ENCODE measurements at regions not wholly inside any gene's neighbourhood (a gene's known extent, or its start where the extent isn't known, plus 50 kb on each side); places are given as distances from the start of the nearest gene placed in this dataset.

- TF ChIP-seq, protein P1, sequence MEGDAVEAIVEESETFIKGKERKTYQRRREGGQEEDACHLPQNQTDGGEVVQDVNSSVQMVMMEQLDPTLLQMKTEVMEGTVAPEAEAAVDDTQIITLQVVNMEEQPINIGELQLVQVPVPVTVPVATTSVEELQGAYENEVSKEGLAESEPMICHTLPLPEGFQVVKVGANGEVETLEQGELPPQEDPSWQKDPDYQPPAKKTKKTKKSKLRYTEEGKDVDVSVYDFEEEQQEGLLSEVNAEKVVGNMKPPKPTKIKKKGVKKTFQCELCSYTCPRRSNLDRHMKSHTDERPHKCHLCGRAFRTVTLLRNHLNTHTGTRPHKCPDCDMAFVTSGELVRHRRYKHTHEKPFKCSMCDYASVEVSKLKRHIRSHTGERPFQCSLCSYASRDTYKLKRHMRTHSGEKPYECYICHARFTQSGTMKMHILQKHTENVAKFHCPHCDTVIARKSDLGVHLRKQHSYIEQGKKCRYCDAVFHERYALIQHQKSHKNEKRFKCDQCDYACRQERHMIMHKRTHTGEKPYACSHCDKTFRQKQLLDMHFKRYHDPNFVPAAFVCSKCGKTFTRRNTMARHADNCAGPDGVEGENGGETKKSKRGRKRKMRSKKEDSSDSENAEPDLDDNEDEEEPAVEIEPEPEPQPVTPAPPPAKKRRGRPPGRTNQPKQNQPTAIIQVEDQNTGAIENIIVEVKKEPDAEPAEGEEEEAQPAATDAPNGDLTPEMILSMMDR (IDR thresholded peaks at IDR 0.05) = no peak
- no peak for TF ChIP-seq POLR2A (IDR thresholded peaks at IDR 0.05)
These were observed 194.7 kb upstream of the KLF4 start for GRCh38 chr9:107684224-107684623.

All from adrenal gland (tissue), 5 donors.